ENCODE measurements at regions not wholly inside any gene's neighbourhood (a gene's known extent, or its start where the extent isn't known, plus 50 kb on each side); places are given as distances from the start of the nearest gene placed in this dataset.
"Not testable (repeated sequence)": the region's sequence is repeated elsewhere in the genome, so short reads cannot be mapped to it uniquely, and the experiment has no call there.

DNA sequence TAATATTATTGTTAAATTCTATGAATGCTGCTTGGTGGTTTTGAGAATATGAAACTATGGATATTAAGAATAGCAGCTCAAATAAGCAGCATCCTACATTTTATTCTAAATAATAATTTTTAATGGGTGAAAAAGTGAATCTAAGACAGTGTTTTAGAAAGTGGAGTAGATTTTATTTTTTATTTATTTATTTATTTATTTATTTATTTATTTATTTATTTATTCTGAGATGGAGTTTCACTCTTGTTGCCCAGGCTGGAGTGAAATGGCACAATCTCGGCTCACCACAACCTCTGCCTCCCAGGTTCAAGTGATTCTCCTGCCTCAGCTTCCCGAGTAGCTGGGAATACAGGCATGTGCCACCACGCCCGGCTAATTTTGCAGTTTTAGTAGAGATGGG, 1199.4 kb downstream of the EPHA7 start:
- not testable (repeated sequence) for DNase-seq

DNA sequence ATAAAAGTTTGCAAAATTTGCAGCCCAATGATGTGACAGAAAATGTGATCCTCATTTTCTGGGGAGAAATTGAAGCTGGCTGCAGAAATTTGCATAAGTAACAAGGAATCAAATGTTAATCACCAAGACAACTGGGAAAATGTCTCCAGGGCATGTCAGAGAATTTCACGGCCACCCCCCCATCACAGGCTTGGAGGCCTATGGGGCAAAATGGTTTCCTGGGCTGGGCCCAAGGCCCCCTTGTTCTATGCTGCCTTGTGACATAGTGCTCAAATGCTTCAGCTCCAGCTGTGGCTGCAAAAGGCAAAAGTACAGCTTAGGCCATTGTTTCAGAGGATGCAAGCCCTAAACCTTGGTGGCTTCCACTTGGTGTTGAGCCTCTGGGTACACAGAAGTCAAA, 1202.6 kb downstream of the EPHA7 start:
- no peak for DNase-seq

DNA sequence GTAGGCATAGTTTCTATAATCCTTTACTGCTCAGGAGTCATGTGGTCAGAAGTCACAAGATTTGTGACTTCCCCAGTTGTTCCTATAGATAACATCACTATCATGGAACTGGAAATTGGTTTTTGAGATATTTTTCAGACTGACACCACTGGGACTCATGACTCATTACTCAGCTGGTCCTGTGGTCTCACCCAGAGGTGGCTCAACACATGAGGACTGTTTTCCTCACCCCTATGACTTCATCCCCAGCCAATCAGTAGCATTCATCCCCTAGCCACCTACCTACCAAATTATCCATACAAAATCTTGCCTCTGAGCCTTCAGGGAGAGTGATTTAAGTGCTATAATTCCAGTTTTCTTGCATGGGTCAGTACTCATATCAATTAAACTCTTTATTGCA, 1217.7 kb downstream of the EPHA7 start:
- no peak for DNase-seq

DNA sequence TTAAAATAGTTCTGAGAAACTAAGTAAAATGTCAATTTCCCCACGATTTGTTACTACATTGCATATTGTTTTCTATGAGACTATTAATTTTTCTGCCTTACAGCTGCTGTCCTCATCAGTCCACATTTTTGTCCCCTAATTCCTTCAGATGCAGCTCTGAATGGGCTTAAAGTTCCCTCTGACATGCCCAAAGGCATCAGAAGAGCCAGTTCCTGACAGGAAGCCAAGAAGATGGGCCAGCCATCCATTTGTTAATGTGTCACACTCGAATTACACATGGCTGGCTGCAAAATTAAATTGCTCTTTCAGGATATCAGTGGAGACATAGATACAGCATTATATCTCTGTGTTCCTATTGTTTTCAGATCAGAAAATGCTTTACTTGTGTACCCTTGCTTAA, 1223.0 kb downstream of the EPHA7 start:
- no peak for DNase-seq

DNA sequence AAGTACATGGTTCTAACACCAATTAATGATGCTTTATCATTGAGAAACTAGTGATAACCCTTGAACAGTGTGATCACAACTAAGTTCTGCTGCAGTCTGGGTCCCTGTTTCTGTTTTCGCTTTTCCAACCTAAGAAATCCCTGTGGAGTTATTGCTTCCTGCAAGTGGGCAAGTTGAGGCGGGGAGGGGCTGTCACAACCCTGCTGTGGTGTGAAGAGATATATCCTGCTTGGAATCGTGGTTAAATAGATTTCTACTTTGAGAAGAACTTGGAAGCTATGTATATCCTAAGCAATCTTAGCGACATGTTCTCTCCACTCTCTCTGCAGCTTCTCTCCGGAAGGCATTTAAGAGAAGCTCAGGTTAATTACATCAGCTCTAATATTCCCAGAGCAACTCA, 1223.6 kb downstream of the EPHA7 start:
- no peak for DNase-seq

DNA sequence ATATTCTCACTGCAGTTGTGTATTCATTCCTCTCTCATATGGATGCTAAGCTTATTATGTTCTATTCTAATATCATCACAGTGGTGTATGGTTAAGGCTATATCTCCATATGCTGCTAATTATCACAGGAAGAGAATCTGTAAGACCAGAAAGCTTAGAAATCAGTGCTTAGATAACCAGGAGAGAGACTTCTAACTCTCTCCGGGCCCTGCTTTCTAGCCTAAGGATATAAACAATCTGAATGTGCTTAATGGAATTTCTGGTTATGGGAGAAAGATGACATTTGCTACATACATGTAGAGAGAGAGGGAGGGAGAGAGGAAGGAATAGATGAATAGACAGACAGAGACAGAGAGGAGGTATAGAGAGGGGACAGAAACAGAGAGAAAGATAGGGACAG, 1231.3 kb downstream of the EPHA7 start:
- no peak for DNase-seq

DNA sequence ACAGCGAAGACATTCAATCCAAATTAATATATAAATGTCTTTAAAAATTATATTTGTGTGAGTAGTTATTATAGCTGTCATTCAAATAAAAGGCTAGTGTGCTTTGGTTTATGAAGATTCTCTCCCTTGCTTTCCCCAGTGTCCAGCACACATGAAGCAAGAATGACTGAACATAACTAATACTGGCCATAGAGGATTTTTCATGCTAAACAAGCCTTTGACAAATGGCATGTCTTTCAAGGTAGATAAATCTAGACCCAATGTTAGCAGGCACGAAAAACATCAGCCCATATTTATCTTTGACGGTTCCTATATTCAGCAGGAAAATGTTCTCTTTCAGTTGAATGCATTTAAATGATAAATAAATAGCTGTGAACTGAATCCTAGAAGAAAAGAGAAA, 1234.4 kb downstream of the EPHA7 start:
- no peak for DNase-seq

DNA sequence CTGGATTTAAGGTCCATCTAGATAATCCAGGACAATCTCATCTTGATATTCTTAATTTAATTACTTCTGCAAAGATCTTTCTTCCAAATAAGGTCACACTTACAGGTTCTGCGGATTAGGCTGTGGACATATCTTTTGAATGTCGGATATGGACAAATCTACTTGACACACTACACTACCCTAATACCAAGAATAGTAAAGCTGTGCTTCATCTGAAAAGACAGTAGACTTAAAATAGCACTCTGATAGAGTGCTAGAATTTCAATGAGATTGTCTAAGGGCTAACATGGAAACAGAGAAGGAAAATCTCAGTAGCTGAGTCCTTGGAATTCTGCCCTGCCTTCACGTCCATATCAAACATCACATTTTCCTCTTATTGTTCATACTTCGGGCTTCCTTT, 1238.0 kb downstream of the EPHA7 start:
- DNase-seq, result no peak

DNA sequence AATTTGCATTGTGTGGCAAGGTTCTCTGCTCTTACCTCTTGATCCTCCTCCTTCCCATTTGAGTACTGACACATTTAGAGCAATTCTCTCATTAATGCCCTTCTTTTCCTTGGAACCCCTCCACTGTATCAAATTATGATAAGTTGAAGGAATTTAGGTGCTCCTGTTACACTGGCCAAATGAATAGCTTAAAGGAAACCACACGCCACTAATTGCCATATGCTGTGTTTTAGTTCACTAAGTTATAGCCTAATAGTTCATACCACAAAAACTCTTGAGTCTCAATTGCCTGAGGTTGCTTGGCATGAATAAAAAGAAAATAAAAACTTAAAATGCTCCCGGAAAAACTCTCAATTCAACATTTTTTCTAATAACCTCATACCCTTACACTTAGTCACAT, 1239.3 kb downstream of the EPHA7 start:
- no peak for DNase-seq

DNA sequence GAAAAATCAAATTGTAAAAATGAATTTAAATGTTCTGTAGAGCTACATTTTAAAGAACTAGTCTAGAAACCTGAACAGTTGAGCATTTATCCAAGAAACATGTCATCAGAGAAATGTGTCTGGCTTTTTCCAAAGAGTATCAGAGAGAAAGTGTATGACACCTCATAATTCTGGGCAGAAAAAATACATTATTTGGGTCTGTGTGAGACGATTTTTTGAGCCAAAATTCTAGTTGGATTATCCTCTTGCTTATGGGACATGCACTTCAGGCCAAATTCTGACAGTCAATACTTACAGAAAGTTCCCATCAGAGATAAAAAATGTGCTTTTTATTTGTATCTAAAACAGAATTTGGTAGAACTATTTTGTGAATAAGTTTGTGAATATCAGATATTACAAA, 1242.7 kb downstream of the EPHA7 start:
- no peak for DNase-seq

DNA sequence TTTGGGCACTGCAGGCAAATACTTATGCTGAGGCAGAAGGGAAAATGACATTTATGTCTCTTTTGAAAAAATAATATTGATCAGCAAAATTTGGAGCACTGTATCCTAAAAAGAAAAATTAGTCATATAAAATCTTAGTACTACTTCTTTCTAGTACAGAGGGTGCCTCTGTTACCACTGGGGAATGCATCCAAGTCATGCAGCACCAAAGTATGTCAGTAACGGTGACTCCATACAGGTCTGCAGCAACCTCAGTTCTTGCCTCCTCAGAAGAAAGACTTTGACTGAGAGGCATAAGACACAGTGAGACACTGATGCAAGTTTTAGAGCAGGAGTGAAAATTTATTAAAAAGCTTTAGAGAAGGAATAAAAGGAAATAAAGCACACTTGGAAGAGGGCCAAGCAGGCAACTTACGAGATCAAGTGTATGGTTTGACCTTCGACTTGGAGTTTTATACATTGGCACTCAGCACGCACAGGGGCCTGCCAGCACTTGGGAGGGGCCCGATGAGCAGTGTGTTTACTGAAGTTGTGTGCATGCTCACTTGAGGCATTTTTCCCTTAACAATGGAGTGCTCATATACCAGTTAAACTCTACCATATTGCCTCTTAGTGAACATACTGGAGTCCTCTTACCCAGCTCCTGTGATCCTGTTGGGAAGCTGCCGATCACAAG, 1244.8 kb downstream of the EPHA7 start:
- DNase-seq, result no peak

DNA sequence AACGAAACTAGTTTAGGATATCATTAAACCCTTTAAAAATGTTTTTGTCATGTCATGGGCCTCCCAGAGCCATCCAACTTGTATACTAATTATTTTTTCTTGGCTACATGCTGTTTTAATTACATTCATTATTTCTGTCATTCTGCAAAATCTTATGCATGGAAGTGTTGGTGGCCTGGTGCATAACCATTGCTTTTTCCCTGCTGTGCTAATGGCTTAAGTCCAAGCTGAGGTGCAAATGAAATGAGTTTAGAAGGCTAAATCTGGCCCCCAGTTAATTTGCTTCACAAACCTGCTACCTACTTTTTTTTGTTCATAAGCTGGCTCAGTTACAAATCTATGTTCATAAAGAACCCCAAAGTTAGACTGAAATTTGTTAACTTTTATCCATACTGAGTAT, 1249.9 kb downstream of the EPHA7 start:
- DNase-seq, result no peak

DNA sequence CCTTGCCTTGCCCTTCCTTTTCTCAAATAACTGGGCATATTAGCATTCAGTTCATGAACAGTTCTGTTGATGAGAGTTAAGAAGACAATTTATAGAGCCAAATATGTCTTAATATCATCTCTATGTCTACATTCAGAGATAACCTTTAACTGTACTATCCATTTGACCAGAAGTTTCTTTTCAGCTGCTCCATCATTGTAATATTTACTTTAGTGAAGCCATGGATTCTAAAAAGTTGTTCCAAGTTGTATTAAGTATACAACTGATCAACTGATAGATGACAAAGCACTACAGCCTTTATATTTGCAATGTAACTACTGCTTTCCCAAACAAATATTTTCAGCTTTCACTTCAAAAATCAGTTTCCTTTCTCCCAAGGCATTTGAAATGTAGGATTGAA, 1252.7 kb downstream of the EPHA7 start:
- DNase-seq, result no peak

DNA sequence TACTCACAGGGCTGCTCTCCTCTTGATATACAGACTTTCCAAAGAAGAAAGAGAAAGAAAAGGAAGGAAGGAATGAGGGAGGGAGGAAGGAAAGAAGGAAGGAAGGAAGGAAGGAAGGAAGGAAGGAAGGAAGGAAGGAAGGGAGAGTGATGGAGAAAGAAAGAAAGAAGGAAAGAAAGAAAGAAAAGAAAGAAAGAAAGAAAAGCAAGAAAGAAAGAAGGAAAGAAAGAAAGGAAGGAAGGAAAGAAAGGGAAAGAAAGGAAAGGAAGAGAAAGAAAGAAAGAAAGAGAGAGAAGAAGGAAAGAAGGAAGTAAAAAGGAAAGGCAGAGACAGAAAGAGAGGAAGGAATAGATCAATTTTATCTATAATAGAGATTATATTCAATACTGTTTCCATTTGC, 1257.4 kb downstream of the EPHA7 start:
- no peak for DNase-seq

DNA sequence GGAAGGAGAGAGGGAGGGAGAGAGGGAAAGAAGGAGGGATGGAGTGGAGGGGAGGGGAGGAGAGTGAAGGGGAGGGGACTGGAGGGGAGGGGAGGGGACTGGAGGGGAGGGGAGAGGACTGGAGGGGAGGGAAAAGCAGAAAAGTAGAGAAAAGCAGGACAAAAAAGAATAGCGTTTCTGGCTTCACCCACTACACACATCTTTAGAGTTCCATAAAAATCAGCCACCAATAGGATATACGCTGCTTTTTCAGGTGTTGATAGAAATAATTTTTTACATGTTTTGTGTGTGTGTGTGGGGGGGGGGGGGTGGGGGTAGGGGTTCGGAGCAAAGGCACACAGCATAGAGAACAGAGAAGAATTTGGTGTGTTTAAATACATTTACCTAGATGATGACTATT, 1259.1 kb downstream of the EPHA7 start:
- no peak for DNase-seq

DNA sequence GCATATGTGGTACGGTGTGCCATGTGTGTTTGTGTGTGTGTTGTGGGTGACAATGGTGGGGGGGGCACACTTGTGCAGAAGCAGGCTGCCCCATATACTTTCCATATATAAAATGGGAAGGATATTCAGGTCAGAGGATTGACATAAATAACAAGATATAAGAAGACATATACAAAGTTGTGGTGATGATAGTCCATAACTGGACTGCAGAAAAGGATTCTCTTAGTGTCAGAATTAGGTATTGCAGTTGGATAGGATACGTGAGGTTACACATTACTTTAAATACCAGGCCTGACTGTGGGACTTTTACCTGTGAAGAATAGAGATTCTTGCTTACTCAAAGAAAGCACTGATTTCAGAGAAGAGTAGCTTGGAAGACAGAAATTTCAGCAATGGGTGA, 1260.3 kb downstream of the EPHA7 start:
- DNase-seq, result no peak

DNA sequence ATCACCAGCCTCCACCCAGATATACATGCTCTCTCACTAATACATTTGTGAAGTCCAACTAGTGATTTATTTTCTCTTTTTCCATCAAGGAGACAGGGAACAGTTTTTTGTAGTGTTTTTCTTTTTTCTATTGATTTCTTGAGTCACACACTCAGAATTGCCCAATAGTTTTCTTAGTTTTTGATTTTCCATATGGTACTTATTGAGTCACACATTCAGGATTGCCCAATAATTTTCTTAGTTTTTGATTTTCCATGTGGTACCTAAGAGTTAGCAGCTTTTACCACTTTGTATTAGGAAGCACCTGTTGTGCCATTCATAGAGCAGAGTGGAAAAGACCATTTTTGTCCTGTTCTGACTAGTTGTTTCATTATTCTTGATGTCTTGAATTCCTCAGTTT, 1268.8 kb downstream of the EPHA7 start:
- no peak for DNase-seq

DNA sequence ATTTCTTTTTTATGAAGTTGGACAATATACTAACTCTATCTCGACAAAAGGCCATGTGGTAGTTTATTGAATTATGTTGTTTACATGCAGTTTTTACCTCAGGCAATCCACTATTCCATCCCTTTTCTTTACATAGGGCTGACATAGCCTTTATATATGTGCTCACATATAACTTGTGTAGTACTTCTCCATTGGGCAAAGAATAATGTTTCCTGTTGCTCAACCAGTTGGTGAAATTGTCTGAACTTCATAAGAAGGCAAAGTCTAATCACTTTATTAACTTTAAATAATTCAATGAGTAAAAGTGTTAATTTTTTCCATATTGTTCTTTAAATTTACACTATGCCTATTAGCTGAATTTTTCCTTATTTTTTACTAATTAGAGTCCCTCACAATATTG, 1272.1 kb downstream of the EPHA7 start:
- DNase-seq, result no peak

DNA sequence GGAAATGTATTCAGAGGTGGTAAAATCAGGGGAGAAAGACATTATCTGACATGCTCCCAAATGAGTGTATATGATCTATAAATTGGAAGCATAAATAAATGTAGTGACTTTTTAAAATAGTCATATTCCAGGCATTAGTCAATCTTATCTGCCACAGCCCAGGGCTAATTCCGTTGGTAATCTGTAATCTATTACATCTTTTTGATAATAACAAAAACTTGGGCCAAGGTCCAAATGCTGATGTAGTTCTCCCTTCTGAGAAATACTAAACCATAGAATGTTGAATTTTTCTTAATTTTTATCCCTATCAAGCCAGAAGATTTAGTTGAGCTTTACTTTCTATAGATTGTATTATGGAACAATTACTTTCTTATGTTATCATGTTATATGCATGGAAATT, 1279.8 kb downstream of the EPHA7 start:
- no peak for DNase-seq

DNA sequence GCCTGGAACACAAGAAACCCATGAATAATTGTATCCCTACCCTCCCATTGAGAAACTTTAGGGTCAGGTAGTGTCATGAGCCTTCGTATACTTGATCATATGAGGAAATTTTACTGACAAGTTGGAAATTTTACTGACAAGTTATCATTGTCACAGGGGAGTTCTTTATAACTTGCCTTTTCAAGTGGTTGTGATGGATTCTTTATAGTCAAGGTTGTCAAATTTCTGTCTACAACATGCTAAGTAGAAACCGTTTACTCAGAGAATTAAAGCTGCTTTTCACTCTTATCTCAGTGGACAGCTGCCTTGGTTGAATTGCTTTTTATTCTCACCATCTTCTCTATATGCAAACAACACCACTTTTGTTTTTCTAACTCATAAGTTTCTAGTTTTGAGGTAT, 1286.4 kb downstream of the EPHA7 start:
- DNase-seq, result no peak

DNA sequence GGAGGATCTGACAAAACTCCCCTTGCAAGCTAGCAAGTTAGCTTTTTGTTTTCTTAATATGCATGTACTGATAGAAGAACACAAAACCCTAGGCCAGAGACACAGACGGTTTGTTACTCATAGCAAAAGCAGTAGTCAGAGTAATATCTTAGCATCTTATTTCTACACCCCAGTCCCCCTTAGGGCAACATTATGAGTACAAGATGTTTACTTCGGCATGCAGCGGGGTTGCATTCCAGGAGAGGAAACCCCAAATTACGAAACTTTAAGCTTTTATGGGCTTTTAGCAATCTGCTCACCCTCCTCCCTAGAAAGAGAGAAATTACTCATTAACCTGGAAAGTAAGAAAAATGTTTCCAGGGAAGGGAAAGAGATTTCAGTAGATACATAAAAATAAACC, 1286.9 kb downstream of the EPHA7 start:
- no peak for DNase-seq

DNA sequence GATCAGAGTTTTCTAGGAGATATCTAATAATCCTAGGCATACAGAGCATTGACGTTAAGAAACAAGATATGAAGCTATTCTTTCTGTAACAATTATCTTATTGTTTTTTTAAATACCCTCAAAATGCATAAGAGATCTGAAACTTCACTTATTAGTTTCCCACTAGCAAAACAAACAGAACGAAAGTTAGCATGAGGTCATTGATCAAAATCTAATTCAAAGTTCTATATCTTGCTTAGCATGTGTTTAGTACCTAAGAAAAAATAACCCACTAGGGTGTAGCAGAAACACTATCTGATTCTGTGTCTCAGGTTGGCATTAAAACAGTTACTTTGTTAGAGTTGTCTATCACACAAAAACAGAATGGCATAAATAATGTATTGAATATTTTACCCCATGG, 1288.4 kb downstream of the EPHA7 start:
- DNase-seq, result no peak

DNA sequence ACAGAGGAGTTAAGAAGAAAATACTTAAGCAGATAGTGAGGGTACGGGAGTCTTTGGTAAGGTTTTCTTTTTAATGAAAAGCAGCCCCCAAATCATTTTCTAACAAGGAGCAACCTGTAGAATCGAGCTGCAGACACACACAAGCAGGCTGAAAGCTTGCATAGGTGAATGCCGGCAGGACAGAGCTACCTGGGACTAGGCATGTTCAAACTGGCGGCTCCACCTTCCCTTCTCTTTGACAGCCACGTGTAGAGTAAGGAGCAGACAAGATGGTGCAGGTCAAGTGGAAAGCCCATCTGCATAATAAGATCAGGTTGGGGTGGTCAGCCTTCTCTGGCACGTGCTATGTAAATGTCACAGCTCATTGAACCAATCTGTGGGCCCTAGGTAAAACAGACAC, 1292.4 kb downstream of the EPHA7 start:
- no peak for DNase-seq

DNA sequence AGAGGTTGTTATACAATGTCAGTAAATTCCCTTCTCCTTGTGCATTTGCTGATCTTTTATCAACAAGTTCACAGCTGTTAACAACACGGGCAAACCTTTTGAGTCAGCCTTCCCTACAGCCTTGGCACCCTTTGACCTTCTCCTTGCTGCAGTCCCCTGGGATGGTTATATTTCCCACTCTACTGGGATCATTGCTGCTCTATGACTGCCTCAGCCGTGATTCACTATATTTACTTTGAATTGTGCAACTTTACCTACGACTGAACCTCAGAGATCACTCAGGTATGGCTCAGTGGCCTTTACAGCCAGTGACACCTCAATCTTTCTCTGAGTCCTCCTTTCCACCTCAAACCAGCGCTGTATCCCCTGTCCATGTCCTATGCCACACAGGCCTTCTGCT, 1293.3 kb downstream of the EPHA7 start:
- DNase-seq, result no peak

DNA sequence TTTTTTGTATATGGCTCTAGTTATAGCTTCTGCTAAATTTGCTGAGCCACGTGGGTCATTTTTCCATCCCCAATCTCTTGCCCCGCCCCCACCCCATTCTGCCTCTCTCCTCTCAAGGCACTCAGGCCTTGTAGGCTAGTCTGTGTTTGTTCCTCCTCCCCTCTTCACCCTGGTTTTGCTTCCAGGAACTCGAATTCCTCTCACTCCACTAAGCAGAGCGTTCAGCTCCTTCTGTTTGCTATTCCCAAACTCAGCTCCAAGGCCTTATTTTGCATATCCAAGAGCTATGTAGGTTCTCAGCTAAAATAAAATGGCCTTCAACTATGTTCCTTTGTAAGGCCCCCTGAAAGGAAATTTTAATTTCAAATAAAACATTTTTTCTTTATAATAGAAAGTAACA, 1293.7 kb downstream of the EPHA7 start:
- no peak for DNase-seq

DNA sequence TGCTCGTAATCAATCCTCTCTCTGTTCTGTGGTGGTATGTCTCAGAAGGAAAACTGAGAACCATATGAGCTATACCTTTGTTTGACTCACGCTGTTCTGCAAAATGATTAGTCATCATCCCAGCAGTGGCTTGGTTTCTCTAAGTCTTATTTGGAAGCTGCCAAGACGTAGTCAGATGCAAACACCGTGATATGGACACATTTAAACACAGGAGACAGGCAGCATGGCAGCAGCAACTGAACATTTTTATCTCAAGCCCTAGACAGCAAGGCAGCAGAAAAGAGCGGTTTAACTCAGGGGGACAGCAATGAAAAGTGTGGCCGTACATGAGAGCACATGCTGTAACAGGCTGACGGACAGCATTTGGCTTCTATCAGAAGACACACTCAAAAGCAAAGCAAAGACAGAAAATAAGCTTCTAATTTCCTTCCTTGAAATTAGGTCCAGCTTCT, 1295.1 kb downstream of the EPHA7 start:
- DNase-seq, result no peak
